PC-9 (cell line): ENCODE measurements at regions not wholly inside any gene's neighbourhood (a gene's known extent, or its start where the extent isn't known, plus 50 kb on each side); places are given as distances from the start of the nearest gene placed in this dataset.
"Not testable (repeated sequence)": the region's sequence is repeated elsewhere in the genome, so short reads cannot be mapped to it uniquely, and the experiment has no call there.

ENCODE experiments used
- CTCF ChIP-seq: fragments of 200-600 bp; sonication (generic); conservative IDR thresholded peaks from 2 replicates; pipeline ENCODE4 v1.6.1; 2017; ENCODE audit warnings: mixed run types, antibody characterized with exemption, mild to moderate bottlenecking, moderate library complexity
- EZH2 ChIP-seq: fragments of 200-600 bp; sonication (generic); IDR thresholded peaks from 2 replicates; pipeline ENCODE4 v1.8.0; 2017; ENCODE audit warnings: antibody characterized with exemption, low read depth

- not testable (repeated sequence) for TF ChIP-seq CTCF, EZH2
These were observed 287.6 kb upstream of the PPARGC1A start for GRCh38 chr4:24177443-24177842.
